ENCODE measurements at regions not wholly inside any gene's neighbourhood (a gene's known extent, or its start where the extent isn't known, plus 50 kb on each side); places are given as distances from the start of the nearest gene placed in this dataset.

GRCh38 chr7:116097365-116098009 lies 66.9 kb upstream of the TFEC start:
- TF ChIP-seq, protein P1, sequence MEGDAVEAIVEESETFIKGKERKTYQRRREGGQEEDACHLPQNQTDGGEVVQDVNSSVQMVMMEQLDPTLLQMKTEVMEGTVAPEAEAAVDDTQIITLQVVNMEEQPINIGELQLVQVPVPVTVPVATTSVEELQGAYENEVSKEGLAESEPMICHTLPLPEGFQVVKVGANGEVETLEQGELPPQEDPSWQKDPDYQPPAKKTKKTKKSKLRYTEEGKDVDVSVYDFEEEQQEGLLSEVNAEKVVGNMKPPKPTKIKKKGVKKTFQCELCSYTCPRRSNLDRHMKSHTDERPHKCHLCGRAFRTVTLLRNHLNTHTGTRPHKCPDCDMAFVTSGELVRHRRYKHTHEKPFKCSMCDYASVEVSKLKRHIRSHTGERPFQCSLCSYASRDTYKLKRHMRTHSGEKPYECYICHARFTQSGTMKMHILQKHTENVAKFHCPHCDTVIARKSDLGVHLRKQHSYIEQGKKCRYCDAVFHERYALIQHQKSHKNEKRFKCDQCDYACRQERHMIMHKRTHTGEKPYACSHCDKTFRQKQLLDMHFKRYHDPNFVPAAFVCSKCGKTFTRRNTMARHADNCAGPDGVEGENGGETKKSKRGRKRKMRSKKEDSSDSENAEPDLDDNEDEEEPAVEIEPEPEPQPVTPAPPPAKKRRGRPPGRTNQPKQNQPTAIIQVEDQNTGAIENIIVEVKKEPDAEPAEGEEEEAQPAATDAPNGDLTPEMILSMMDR (IDR thresholded peaks at IDR 0.05): peak; percentile 29
- TF ChIP-seq EZH2 (IDR thresholded peaks at IDR 0.05): no peak
- TF ChIP-seq EZH2phosphoT487 (IDR thresholded peaks at IDR 0.05): no peak

All from neural progenitor cell (in vitro differentiated cells).